LNCAP (cell line): ENCODE measurements at regions not wholly inside any gene's neighbourhood (a gene's known extent, or its start where the extent isn't known, plus 50 kb on each side); places are given as distances from the start of the nearest gene placed in this dataset.

Experiments used
- TF ChIP-seq, protein P1 (sequence below): fragments of 450-650 bp; IDR thresholded peaks from 2 replicates; pipeline ENCODE4 v1.5.1; 2017; ENCODE audit warnings: mild to moderate bottlenecking

DNA sequence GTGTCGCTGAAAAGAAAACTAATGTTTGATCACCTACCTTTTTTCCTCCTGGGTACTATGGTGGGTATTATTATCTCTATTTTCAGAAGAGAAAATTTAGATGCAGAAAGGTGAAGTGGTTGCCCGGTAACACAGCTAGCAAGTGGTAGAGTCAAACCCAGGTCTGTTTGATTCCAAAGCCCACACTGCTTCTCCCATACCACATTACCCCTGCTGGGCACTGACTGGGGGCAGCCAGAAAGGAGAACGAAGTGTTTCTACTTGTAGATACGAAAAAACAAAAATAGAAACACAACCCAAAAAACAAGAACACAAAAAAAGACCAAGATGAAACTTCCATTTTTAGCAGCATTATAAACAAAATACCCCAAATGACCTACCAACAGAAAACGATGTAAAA is 142.2 kb downstream of the SLC41A2 start:
- TF ChIP-seq, protein P1, sequence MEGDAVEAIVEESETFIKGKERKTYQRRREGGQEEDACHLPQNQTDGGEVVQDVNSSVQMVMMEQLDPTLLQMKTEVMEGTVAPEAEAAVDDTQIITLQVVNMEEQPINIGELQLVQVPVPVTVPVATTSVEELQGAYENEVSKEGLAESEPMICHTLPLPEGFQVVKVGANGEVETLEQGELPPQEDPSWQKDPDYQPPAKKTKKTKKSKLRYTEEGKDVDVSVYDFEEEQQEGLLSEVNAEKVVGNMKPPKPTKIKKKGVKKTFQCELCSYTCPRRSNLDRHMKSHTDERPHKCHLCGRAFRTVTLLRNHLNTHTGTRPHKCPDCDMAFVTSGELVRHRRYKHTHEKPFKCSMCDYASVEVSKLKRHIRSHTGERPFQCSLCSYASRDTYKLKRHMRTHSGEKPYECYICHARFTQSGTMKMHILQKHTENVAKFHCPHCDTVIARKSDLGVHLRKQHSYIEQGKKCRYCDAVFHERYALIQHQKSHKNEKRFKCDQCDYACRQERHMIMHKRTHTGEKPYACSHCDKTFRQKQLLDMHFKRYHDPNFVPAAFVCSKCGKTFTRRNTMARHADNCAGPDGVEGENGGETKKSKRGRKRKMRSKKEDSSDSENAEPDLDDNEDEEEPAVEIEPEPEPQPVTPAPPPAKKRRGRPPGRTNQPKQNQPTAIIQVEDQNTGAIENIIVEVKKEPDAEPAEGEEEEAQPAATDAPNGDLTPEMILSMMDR, result no peak

DNA sequence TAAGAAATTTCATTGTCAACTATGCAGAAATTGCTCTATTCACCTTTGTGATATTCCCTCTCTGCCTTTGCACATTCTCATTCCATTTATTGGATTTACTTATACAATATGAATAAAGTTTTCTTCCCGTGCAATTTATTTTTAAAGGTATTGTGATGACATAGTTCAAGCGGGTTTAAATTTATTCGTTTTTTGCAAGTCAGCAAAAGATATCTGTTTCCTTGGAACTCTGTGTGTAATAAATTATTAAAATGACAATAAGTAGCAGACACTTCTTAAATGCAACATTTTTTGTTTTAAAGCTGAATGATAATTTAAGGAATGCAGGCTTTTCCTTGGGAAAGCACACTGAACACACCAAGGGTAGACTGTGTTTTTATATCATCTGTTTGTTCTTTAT is 143.1 kb downstream of the SLC41A2 start:
- TF ChIP-seq, protein P1, result no peak
